ENCODE measurements at regions not wholly inside any gene's neighbourhood (a gene's known extent, or its start where the extent isn't known, plus 50 kb on each side); places are given as distances from the start of the nearest gene placed in this dataset.
"Not testable (repeated sequence)": the region's sequence is repeated elsewhere in the genome, so short reads cannot be mapped to it uniquely, and the experiment has no call there.

DNA sequence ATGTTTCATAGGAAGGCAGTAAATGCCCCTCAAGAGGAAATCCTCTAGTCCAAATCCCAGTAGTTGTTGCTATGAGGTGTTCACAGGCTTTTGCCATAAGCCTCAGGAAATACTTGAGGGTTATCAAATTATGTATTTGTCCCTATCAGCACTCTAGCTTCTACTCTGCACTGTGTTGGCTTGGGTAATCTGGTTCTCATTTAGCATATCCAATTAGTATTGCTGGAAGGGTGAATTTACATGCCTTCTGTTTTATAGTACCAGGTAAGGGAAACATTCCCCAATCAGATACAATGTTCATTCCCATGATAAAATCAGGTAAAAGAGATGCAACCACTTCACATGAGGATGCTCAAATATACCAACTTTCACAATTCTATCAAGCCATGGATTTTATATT is 211.2 kb downstream of the S1PR1 start:
- ATAC-seq (ENCODE audit: poor library complexity) (no peak), DNase-seq (no peak)
- intact Hi-C loops (cut with DNase I) = no loop called here

DNA sequence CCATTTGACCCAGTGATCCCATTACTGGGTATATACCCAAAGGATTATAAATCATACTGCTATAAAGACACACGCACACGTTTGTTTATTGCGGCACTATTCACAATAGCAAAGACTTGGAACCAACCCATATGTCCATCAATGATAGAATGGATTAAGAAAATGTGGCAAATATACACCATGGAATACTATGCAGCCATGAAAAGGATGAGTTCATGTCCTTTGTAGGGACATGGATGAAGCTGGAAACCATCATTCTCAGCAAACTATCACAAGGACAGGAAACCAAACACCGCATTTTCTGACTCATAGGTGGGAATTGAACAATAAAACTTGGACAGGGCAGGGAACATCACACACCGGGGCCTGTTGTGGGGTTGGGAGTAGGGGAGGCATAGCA is 213.9 kb downstream of the S1PR1 start:
- ATAC-seq (ENCODE audit: poor library complexity); DNase-seq; intact Hi-C loops (cut with DNase I): not testable (repeated sequence)

- ATAC-seq (ENCODE audit: poor library complexity) (no peak), DNase-seq (no peak)
- intact Hi-C loops (cut with DNase I) = no loop called here
These were observed 215.1 kb downstream of the S1PR1 start for GRCh38 chr1:101451888-101452287.

GRCh38 chr1:101452825-101453224 is 216.0 kb downstream of the S1PR1 start:
- ATAC-seq (ENCODE audit: poor library complexity) = no peak
- intact Hi-C loops (cut with DNase I) = no loop called here

GRCh38 chr1:101453844-101454243 is 217.0 kb downstream of the S1PR1 start:
- no peak for DNase-seq
- intact Hi-C loops (cut with DNase I) = no loop called here
- ATAC-seq (ENCODE audit: poor library complexity) = no peak

More at GRCh38 chr1:101452825-101453224, 216.0 kb downstream of the S1PR1 start:
- DNase-seq = no peak

DNA sequence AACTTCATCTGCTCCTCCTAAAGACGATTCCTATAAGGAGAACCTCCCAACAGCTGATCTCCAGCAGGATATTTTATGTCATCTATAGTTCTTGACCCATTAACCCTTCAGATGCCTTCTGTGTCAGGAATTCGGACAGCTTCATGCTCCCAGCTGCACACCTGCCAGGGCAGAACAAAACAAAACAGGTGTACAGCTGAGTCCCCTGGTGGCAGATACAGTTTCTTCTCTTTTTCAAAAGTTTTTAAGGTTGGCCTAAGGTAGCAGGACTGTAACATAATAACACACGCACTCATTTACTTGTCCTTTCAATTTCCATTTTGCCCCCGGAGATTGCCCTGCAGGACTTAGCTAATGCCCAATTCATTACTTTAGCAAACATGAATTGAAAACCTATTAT is 218.3 kb downstream of the S1PR1 start:
- intact Hi-C loops (cut with DNase I) = no loop called here
- DNase-seq = no peak
- ATAC-seq (ENCODE audit: poor library complexity) = no peak

DNA sequence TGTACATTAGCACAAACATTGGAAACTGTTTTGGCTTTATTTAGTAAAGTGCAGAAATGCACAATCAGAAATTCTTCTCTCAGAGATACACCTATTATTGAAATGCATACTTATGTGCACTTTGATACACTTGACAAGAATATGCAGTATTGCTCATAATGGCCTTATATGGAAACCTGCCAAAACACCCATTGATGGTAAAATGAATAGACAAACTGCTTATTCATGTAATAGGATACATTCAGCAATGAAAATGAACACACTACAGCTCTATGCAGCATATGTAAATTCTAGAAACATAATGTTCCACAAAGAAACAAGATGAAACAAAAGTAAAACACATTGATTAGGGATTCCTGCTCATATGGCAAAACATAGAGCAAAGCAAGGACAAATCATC is 223.9 kb downstream of the S1PR1 start:
- intact Hi-C loops (cut with DNase I) = no loop called here
- no peak for ATAC-seq (ENCODE audit: poor library complexity)

DNA sequence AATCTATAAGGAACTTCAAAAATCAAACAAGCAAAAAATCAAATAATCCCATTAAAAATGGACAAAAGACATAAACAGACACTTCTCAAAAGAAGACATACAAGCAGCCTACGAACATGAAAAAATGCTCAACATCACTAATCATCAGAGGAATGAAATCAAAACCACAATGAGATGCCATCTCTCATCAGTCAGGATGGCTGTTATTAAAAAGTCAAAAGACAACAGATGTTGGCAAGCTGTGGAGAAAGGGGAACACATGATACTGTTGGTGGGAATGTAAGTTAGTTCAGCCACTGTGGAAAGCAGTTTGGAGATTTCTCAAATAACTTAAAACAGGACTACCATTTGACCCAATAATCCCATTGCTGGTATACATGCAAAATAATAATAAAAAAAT is 226.4 kb downstream of the S1PR1 start:
- intact Hi-C loops (cut with DNase I) = no loop called here
- DNase-seq = no peak
- ATAC-seq (ENCODE audit: poor library complexity) = no peak

More for the DNA sequence above, 223.9 kb downstream of the S1PR1 start:
- no peak for DNase-seq

DNA sequence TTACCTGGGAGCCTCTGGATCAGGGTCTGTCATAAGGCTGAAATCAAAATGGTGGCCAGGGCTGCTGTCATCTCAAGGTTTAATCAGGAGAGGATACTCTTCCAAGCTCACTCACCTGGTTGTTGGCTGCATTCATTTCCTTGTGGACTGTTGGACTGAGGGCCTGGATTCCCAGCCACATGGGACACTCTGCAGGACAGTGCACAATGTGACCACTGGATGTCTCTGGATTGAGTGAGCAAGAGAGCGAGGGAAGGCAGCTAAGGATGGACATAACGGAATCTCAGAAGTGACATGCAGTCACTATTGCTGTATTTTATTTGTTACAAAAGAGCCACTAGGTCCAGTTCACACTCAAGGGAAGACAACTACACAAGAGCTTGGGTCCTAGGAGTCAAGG is 229.1 kb downstream of the S1PR1 start:
- no peak for ATAC-seq (ENCODE audit: poor library complexity)
- intact Hi-C loops (cut with DNase I) = no loop called here
- no peak for DNase-seq

DNA sequence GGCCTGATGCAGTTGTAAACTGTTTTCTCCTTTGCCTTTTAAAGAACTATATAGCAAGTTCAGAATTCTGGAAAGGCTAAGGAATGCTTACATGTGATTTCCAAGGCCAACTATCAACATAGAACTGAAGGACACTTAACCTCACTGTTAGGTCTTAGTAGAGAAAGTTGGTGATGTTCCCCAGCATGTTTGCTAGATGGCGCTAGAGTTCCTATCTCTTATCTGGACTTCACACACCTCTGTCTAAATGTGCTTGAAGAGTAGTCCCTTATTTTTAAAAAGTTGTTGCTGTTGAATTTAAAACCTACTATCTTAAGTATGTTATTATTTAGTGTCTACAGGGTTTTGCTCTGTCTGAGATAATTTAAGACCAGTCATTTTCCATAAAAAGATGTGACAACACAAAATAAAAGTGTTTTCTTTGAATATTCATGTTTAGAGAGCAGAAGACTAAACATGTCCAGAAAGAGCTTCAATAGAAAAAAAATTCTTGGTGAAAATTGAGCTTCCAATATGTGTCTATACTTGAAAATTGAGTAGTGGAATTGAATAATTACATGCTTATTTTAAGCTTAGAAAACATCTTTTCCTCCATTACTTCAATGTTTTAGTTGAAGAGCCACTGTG is 237.3 kb downstream of the S1PR1 start:
- intact Hi-C loops (cut with DNase I) = no loop called here
- ATAC-seq (ENCODE audit: poor library complexity) = no peak
- no peak for DNase-seq

- ATAC-seq (ENCODE audit: poor library complexity) (no peak), DNase-seq (no peak)
- intact Hi-C loops (cut with DNase I) = no loop called here
These were observed 239.7 kb downstream of the S1PR1 start for GRCh38 chr1:101476541-101476940.

GRCh38 chr1:101479945-101480344 is 243.1 kb downstream of the S1PR1 start:
- ATAC-seq (ENCODE audit: poor library complexity) (no peak), DNase-seq (no peak)
- intact Hi-C loops (cut with DNase I) = no loop called here

- ATAC-seq (ENCODE audit: poor library complexity) = no peak
- DNase-seq = no peak
- intact Hi-C loops (cut with DNase I) = no loop called here
These were observed 245.5 kb downstream of the S1PR1 start for GRCh38 chr1:101482306-101482705.

- DNase-seq = no peak
- intact Hi-C loops (cut with DNase I) = no loop called here
- ATAC-seq (ENCODE audit: poor library complexity) = no peak
These were observed 247.3 kb downstream of the S1PR1 start for GRCh38 chr1:101483982-101484688.

- DNase-seq = no peak
- intact Hi-C loops (cut with DNase I) = no loop called here
- ATAC-seq (ENCODE audit: poor library complexity) = peak; percentile 58
These were observed 248.0 kb downstream of the S1PR1 start for GRCh38 chr1:101484689-101485338.

GRCh38 chr1:101485712-101486111 is 248.9 kb downstream of the S1PR1 start:
- no peak for ATAC-seq (ENCODE audit: poor library complexity)
- DNase-seq = no peak
- intact Hi-C loops (cut with DNase I) = no loop called here

GRCh38 chr1:101492144-101492543 is 255.3 kb downstream of the S1PR1 start:
- intact Hi-C loops (cut with DNase I) = not testable (repeated sequence)

DNA sequence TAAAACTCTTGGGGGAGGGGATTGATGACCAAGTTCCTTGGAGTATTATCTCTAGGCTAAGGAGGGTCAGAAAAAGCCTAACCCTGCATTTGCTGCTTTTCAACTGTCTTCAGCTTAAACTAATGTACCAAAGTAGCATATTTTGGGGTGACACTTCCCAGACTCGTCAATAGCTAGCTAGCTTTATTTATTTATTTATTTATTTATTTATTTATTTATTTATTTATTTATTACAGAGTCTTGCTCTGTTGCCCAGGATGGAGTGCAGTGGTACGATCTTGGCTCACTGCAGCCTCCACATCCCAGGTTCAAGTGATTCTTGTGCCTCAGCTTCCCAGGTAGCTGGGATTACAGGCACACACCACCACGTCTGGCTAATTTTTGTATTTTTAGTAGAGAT is 257.1 kb downstream of the S1PR1 start:
- intact Hi-C loops (cut with DNase I) = not testable (repeated sequence)

More at GRCh38 chr1:101492144-101492543, 255.3 kb downstream of the S1PR1 start:
- DNase-seq; ATAC-seq (ENCODE audit: poor library complexity): not testable (repeated sequence)

DNA sequence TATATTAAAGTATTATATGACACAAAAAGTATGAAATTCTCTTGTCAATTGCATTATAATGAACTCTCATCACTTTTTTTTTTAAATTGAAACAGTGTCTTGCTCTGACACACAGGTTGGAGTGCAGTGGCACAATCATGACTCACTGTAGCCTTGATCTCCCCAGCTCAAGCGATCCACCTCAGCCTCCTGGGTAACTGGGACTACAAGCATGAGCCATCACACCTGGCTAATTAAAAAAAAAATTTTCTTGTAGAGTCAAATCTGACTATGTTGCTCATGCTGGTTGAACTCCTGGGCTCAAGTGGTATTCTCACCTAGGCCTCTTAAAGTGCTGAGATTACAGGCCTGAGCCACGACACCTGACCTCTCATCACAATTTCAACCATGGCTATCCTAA is 259.3 kb downstream of the S1PR1 start:
- intact Hi-C loops (cut with DNase I) = no loop called here
- no peak for ATAC-seq (ENCODE audit: poor library complexity)
- DNase-seq = no peak

More for the DNA sequence above, 257.1 kb downstream of the S1PR1 start:
- not testable (repeated sequence) for DNase-seq; ATAC-seq (ENCODE audit: poor library complexity)
